GM13977 (cell line): ENCODE measurements at regions not wholly inside any gene's neighbourhood (a gene's known extent, or its start where the extent isn't known, plus 50 kb on each side); places are given as distances from the start of the nearest gene placed in this dataset.

Experiments used
- DNase-seq: peaks from one replicate; pipeline ENCODE4 v3.0.0; 2012; ENCODE audit warnings: low spot score
- in situ Hi-C: fragments of 300-500 bp; cut with MboI; formaldehyde crosslinking; loops from one replicate; pipeline ENCODE4 v1.12.0; 2022; ENCODE audit warnings: low sequenced_read_pairs, low pct_unique_long_range_greater_than_20kb, mixed read lengths, inconsistent platforms; ENCODE audit not compliant: unreplicated experiment
- TF ChIP-seq, protein P1 (sequence below): IDR thresholded peaks from 2 replicates; pipeline ENCODE4 v1.5.1; 2012; ENCODE audit warnings: mild to moderate bottlenecking, control low read depth; ENCODE audit not compliant: insufficient read depth; ENCODE audit errors: extremely low read depth, missing control alignments

- no peak for DNase-seq
- in situ Hi-C loops, result loop anchor here (25.0 kb wide), 1 partner anchor 186 kb away; no protein-coding TSS in a partner anchor
- TF ChIP-seq, protein P1, sequence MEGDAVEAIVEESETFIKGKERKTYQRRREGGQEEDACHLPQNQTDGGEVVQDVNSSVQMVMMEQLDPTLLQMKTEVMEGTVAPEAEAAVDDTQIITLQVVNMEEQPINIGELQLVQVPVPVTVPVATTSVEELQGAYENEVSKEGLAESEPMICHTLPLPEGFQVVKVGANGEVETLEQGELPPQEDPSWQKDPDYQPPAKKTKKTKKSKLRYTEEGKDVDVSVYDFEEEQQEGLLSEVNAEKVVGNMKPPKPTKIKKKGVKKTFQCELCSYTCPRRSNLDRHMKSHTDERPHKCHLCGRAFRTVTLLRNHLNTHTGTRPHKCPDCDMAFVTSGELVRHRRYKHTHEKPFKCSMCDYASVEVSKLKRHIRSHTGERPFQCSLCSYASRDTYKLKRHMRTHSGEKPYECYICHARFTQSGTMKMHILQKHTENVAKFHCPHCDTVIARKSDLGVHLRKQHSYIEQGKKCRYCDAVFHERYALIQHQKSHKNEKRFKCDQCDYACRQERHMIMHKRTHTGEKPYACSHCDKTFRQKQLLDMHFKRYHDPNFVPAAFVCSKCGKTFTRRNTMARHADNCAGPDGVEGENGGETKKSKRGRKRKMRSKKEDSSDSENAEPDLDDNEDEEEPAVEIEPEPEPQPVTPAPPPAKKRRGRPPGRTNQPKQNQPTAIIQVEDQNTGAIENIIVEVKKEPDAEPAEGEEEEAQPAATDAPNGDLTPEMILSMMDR, result no peak
Observed at GRCh38 chr1:65048335-65048734, 82.0 kb upstream of the JAK1 start.

GRCh38 chr1:65049941-65050713 is 83.8 kb upstream of the JAK1 start:
- TF ChIP-seq, protein P1, result no peak
- no peak for DNase-seq
- in situ Hi-C loops, result loop anchor here (25.0 kb wide), 2 partner anchors 188 to 637 kb away; no protein-coding TSS in a partner anchor

DNA sequence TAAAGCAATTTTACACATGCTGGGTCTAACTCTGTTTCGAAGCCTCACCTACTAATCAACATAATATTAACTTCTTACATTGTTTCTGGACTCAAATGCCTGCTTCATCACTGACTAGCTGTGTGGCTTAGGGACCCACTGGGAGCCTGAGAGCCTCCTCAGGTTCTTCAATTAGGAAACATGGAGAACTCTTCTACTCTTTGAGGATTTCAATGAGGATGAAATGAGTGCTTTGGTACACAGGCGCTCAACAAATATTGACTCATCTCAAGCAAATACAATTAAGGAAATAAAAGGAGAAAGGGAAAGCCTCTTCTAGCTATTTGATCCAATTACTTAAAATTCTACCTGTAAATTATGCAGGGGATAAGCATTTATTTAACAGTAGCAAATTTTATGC is 84.4 kb upstream of the JAK1 start:
- TF ChIP-seq, protein P1, result no peak
- in situ Hi-C loops, result loop anchor here (25.0 kb wide), 1 partner anchor 637 kb away; no protein-coding TSS in a partner anchor
- DNase-seq, result no peak

GRCh38 chr1:65054481-65054880 is 88.1 kb upstream of the JAK1 start:
- no peak for DNase-seq
- TF ChIP-seq, protein P1, result no peak
- in situ Hi-C loops, result loop anchor here (25.0 kb wide), 1 partner anchor 633 kb away; no protein-coding TSS in a partner anchor

DNA sequence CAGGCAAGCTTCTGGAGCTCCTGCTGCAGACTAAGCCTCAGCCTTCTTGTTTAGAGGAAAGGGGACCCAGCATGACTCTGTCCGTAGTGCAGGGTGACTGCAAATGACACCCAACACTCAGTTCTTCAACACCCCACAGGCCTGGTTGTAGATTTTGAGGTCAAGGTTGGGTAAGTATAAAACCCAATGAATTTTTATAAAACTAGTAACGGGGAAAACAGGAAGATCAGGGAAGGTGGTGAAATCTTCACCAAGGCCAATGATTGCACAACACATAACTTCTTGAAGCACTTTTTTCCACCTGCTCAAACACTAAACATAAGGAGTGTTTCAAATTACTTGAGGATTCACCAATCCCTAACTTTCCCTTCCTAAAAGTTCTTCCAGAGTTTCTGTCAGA is 89.4 kb upstream of the JAK1 start:
- DNase-seq, result no peak
- in situ Hi-C loops, result loop anchor here (25.0 kb wide), 1 partner anchor 632 kb away; no protein-coding TSS in a partner anchor
- TF ChIP-seq, protein P1, result no peak

DNA sequence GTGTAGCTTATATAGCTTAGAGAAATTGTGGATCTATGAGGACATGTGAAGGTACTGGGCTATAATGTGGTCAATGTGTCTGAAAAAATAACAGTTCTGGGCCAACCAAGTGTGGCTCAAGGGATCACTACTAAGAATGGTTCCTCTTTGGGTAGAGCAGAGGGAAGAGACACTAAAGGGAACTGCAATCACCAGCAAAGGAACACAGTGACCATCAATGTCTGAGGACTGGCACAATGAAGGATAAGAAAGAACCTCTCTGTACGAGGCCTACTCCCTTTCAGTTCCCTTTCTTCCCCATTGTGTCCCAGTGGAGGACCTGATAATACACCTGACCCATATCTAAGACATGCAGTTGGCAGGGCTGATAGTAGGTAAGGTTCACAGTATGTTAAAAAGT is 89.9 kb upstream of the JAK1 start:
- in situ Hi-C loops, result loop anchor here (25.0 kb wide), 1 partner anchor 631 kb away; no protein-coding TSS in a partner anchor
- DNase-seq, result no peak
- TF ChIP-seq, protein P1, result no peak
